ENCODE measurements at regions not wholly inside any gene's neighbourhood (a gene's known extent, or its start where the extent isn't known, plus 50 kb on each side); places are given as distances from the start of the nearest gene placed in this dataset.

GRCh38 chr10:52927678-52928077 is 155.1 kb upstream of the MBL2 start:
- no peak for TF ChIP-seq POLR2A (IDR thresholded peaks at IDR 0.05)
- no peak for TF ChIP-seq CTCF (IDR thresholded peaks at IDR 0.05)
